ENCODE measurements at regions not wholly inside any gene's neighbourhood (a gene's known extent, or its start where the extent isn't known, plus 50 kb on each side); places are given as distances from the start of the nearest gene placed in this dataset.

- TF ChIP-seq CTCF (IDR thresholded peaks at IDR 0.05): no peak
- no peak for TF ChIP-seq POLR2A (IDR thresholded peaks at IDR 0.05)
- no peak for TF ChIP-seq POLR2AphosphoS5 (IDR thresholded peaks at IDR 0.05)
- no peak for TF ChIP-seq EP300 (IDR thresholded peaks at IDR 0.05)
These were observed 269.4 kb downstream of the RNF144B start for GRCh38 chr6:18656506-18656905.

All from sigmoid colon (tissue), 4 donors.